Jurkat, Clone E6-1 (cell line): ENCODE measurements at regions not wholly inside any gene's neighbourhood (a gene's known extent, or its start where the extent isn't known, plus 50 kb on each side); places are given as distances from the start of the nearest gene placed in this dataset.
"Not testable (repeated sequence)": the region's sequence is repeated elsewhere in the genome, so short reads cannot be mapped to it uniquely, and the experiment has no call there.

ENCODE experiments used
- DNase-seq: peaks from one replicate; pipeline ENCODE4 v3.0.0-alpha.2; 2011; ENCODE audit warnings: low read depth, low spot score
- H3K4me3 ChIP-seq: 2 replicates; pipeline ENCODE4 v1.5.1; 2011; ENCODE audit warnings: mild to moderate bottlenecking, low read length, control low read depth, moderate library complexity

GRCh38 chr6:60574723-60575122, 1711.3 kb downstream of the KHDRBS2 start:
- H3K4me3 ChIP-seq, DNase-seq: not testable (repeated sequence)

- not testable (repeated sequence) for H3K4me3 ChIP-seq, DNase-seq
Measured at GRCh38 chr6:60572607-60573006, 1713.4 kb downstream of the KHDRBS2 start.

GRCh38 chr6:60571293-60572016, 1714.6 kb downstream of the KHDRBS2 start:
- not testable (repeated sequence) for DNase-seq, H3K4me3 ChIP-seq

- not testable (repeated sequence) for DNase-seq, H3K4me3 ChIP-seq
Measured at GRCh38 chr6:60570599-60570998, 1715.4 kb downstream of the KHDRBS2 start.

- not testable (repeated sequence) for H3K4me3 ChIP-seq, DNase-seq
Measured at GRCh38 chr6:60567447-60568187, 1718.4 kb downstream of the KHDRBS2 start.

- DNase-seq, H3K4me3 ChIP-seq: not testable (repeated sequence)
Measured at GRCh38 chr6:60566387-60566786, 1719.6 kb downstream of the KHDRBS2 start.

GRCh38 chr6:60559702-60560101, 1726.3 kb downstream of the KHDRBS2 start:
- H3K4me3 ChIP-seq, DNase-seq: not testable (repeated sequence)

- DNase-seq, H3K4me3 ChIP-seq: not testable (repeated sequence)
Measured at GRCh38 chr6:60547340-60547739, 1738.7 kb downstream of the KHDRBS2 start.

- not testable (repeated sequence) for H3K4me3 ChIP-seq, DNase-seq
Measured at GRCh38 chr6:60524770-60525169, 1761.3 kb downstream of the KHDRBS2 start.

GRCh38 chr6:60477747-60478146, 1808.3 kb downstream of the KHDRBS2 start:
- H3K4me3 ChIP-seq, DNase-seq: not testable (repeated sequence)

- not testable (repeated sequence) for H3K4me3 ChIP-seq
Measured at GRCh38 chr6:60473805-60474204, 1812.2 kb downstream of the KHDRBS2 start.

GRCh38 chr6:60471426-60471825, 1814.6 kb downstream of the KHDRBS2 start:
- H3K4me3 ChIP-seq, DNase-seq: not testable (repeated sequence)

More at GRCh38 chr6:60473805-60474204, 1812.2 kb downstream of the KHDRBS2 start:
- not testable (repeated sequence) for DNase-seq

- H3K4me3 ChIP-seq, DNase-seq: not testable (repeated sequence)
Measured at GRCh38 chr6:60450428-60450827, 1835.6 kb downstream of the KHDRBS2 start.

- not testable (repeated sequence) for H3K4me3 ChIP-seq, DNase-seq
Measured at GRCh38 chr6:60444532-60444931, 1841.5 kb downstream of the KHDRBS2 start.

GRCh38 chr6:60439709-60440108, 1846.3 kb downstream of the KHDRBS2 start:
- DNase-seq, H3K4me3 ChIP-seq: not testable (repeated sequence)

- not testable (repeated sequence) for H3K4me3 ChIP-seq
Measured at GRCh38 chr6:60422691-60423090, 1863.3 kb downstream of the KHDRBS2 start.

GRCh38 chr6:60416118-60416517, 1869.9 kb downstream of the KHDRBS2 start:
- H3K4me3 ChIP-seq, DNase-seq: not testable (repeated sequence)

More at GRCh38 chr6:60422691-60423090, 1863.3 kb downstream of the KHDRBS2 start:
- not testable (repeated sequence) for DNase-seq

- not testable (repeated sequence) for DNase-seq, H3K4me3 ChIP-seq
Measured at GRCh38 chr6:60408747-60409146, 1877.3 kb downstream of the KHDRBS2 start.

GRCh38 chr6:60403268-60403667, 1882.8 kb downstream of the KHDRBS2 start:
- DNase-seq, H3K4me3 ChIP-seq: not testable (repeated sequence)

GRCh38 chr6:60402490-60402889, 1883.5 kb downstream of the KHDRBS2 start:
- not testable (repeated sequence) for DNase-seq, H3K4me3 ChIP-seq
